BJ (cell line): ENCODE measurements at regions not wholly inside any gene's neighbourhood (a gene's known extent, or its start where the extent isn't known, plus 50 kb on each side); places are given as distances from the start of the nearest gene placed in this dataset.

ENCODE experiments used
- CTCF ChIA-PET: fragments of 350-600 bp; formaldehyde crosslinking; extraction: SDS; loops from one replicate; lab custom pipeline; 2021; ENCODE audit warnings: antibody characterized with exemption, inconsistent platforms; lab: Yijun Ruan, JAX
- POLR2A ChIA-PET: fragments of 300-600 bp; sonication (Branson Sonifier 250); formaldehyde crosslinking; extraction: SDS; loops from one replicate; lab custom pipeline; 2021; ENCODE audit warnings: antibody characterized with exemption; lab: Charles Lee
- DNase-seq: peaks from one replicate; pipeline ENCODE4 v3.0.0-alpha.2; 2011; ENCODE audit warnings: low read depth
- H3K27me3 ChIP-seq: 2 replicates; pipeline ENCODE4 v1.6.0; 2011; ENCODE audit warnings: low read length; ENCODE audit not compliant: control insufficient read depth, insufficient read depth
- H3K36me3 ChIP-seq: 2 replicates; pipeline ENCODE4 v1.5.1; 2011; ENCODE audit warnings: low read length; ENCODE audit not compliant: control insufficient read depth, insufficient read depth
- H3K4me3 ChIP-seq: 2 replicates; pipeline ENCODE4 v1.5.1; 2011; ENCODE audit warnings: low read depth, mild to moderate bottlenecking, control low read depth, low read length
- CTCF ChIP-seq: IDR thresholded peaks from 2 replicates; pipeline ENCODE4 v1.5.1; 2011; ENCODE audit warnings: low read depth, mild to moderate bottlenecking, control low read depth, inconsistent platforms, low read length, moderate library complexity; ENCODE audit not compliant: insufficient read depth

- Histone ChIP-seq H3K4me3 (no peak overlapping the region), H3K36me3 (no peaks in the 10 kb centered on the region), H3K27me3 (no peaks in the 10 kb centered on the region)
- no peak for TF ChIP-seq CTCF
- ChIA-PET CTCF (interaction anchor here (0.6 kb wide), 1 partner anchor 483 kb away, joined by 4 read pairs; no protein-coding TSS in a partner anchor), POLR2A (no interaction called here)
- peak; percentile 72 for DNase-seq
Observed at GRCh38 chr5:40221796-40222195, 457.9 kb upstream of the PTGER4 start.

- no peak for TF ChIP-seq CTCF
- no peak for DNase-seq
- Histone ChIP-seq H3K36me3 (no peaks in the 10 kb centered on the region), H3K4me3 (no peak overlapping the region), H3K27me3 (no peaks in the 10 kb centered on the region)
- CTCF ChIA-PET, result no interaction called here
- POLR2A ChIA-PET, result no interaction called here
Observed at GRCh38 chr5:40221255-40221654, 458.5 kb upstream of the PTGER4 start.

GRCh38 chr5:40220260-40220659 lies 459.5 kb upstream of the PTGER4 start:
- CTCF ChIA-PET, result interaction anchor here (0.6 kb wide), 1 partner anchor 655 kb away, joined by 3 read pairs; no protein-coding TSS in a partner anchor
- DNase-seq, result no peak
- no peaks in the 10 kb centered on the region for H3K36me3 ChIP-seq
- TF ChIP-seq CTCF, result no peak
- no peaks in the 10 kb centered on the region for H3K27me3 ChIP-seq
- H3K4me3 ChIP-seq, result no peak overlapping the region
- POLR2A ChIA-PET, result no interaction called here

- no peak for TF ChIP-seq CTCF
- DNase-seq, result no peak
- H3K36me3 ChIP-seq, result no peaks in the 10 kb centered on the region
Observed at GRCh38 chr5:40217553-40217952, 462.2 kb upstream of the PTGER4 start.

GRCh38 chr5:40210694-40211093 lies 469.0 kb upstream of the PTGER4 start:
- no peak overlapping the region for H3K4me3 ChIP-seq
- ChIA-PET POLR2A (no interaction called here), CTCF (no interaction called here)
- no peak for TF ChIP-seq CTCF
- no peaks in the 10 kb centered on the region for H3K27me3 ChIP-seq
- no peaks in the 10 kb centered on the region for H3K36me3 ChIP-seq
- no peak for DNase-seq

More at GRCh38 chr5:40217553-40217952, 462.2 kb upstream of the PTGER4 start:
- H3K4me3 ChIP-seq, result no peak overlapping the region
- ChIA-PET POLR2A (no interaction called here), CTCF (no interaction called here)
- no peaks in the 10 kb centered on the region for H3K27me3 ChIP-seq
